H1 (cell line): ENCODE measurements at regions not wholly inside any gene's neighbourhood (a gene's known extent, or its start where the extent isn't known, plus 50 kb on each side); places are given as distances from the start of the nearest gene placed in this dataset.

Experiments
- CTCF ChIA-PET: fragments of 300-600 bp; sonication (Branson Sonifier 250); formaldehyde crosslinking; loops from one replicate; lab custom pipeline; 2021; ENCODE audit not compliant: partially characterized antibody; lab: Charles Lee
- POLR2A ChIA-PET: fragments of 300-600 bp; sonication (Branson Sonifier 250); formaldehyde crosslinking; loops from one replicate; lab custom pipeline; 2021; ENCODE audit warnings: inconsistent platforms; ENCODE audit not compliant: partially characterized antibody; lab: Charles Lee
- DNase-seq, 2 experiments: peaks; one replicate each; pipeline versions ENCODE4 v3.0.0 to v3.0.0-alpha.2; 2010 to 2022; ENCODE audit warnings: low spot score in 2 of 2, low read depth in 1 of 2, mixed read lengths in 1 of 2
- FAIRE-seq: peaks from 2 replicates; lab custom pipeline; 2011; peaks lifted over from hg19 to GRCh38; lab: Jason Lieb, UNC
- H2AFZ ChIP-seq: 2 replicates; pipeline ENCODE4 v1.8.1; 2012; ENCODE audit warnings: low read length, inconsistent platforms
- H2AK5ac ChIP-seq: 2 replicates; pipeline ENCODE4 v1.6.1; 2013; ENCODE audit warnings: low read depth, low read length
- H2BK120ac ChIP-seq: replicated peaks from 2 replicates; pipeline ENCODE3; 2013; ENCODE audit warnings: low read depth, low read length, inconsistent platforms
- H2BK12ac ChIP-seq: 2 replicates; pipeline ENCODE4 v1.6.1; 2013; ENCODE audit warnings: low read depth, low read length
- H2BK15ac ChIP-seq: 2 replicates; pipeline ENCODE4 v1.6.1; 2013; ENCODE audit warnings: low read length
- H2BK20ac ChIP-seq: 2 replicates; pipeline ENCODE4 v1.6.1; 2013; ENCODE audit warnings: low read length
- H2BK5ac ChIP-seq: 2 replicates; pipeline ENCODE4 v1.6.1; 2013; ENCODE audit warnings: low read depth, low read length
- H3K14ac ChIP-seq: 2 replicates; pipeline ENCODE4 v1.6.1; 2013; ENCODE audit warnings: inconsistent platforms; ENCODE audit not compliant: insufficient read length
- H3K18ac ChIP-seq: 2 replicates; pipeline ENCODE4 v1.6.1; 2013; ENCODE audit warnings: low read length; ENCODE audit errors: extremely low read depth
- H3K23ac ChIP-seq: 2 replicates; pipeline ENCODE4 v1.6.1; 2013; ENCODE audit warnings: inconsistent platforms; ENCODE audit not compliant: insufficient read length
- H3K23me2 ChIP-seq: 2 replicates; pipeline ENCODE4 v1.6.1; 2013; ENCODE audit warnings: low read depth, low read length
- H3K27ac ChIP-seq: 2 replicates; pipeline ENCODE4 v1.6.1; 2011; ENCODE audit warnings: low read depth, low read length, inconsistent platforms
- H3K27me3 ChIP-seq, 4 experiments: replicated peaks in 1 of 4; 1 replicate in 1 of 4; 2 replicates in 3 of 4; pipeline versions ENCODE4 v1.6.1 to v1.8.1; 2011 to 2013; ENCODE audit warnings: low read length in 3 of 4, mild to moderate bottlenecking in 3 of 4, inconsistent platforms in 2 of 4, mixed read lengths in 2 of 4, moderate library complexity in 1 of 4; ENCODE audit not compliant: control insufficient read depth in 3 of 4, insufficient read depth in 3 of 4; ENCODE audit errors: extremely low read depth in 1 of 4
- H3K36me3 ChIP-seq, 4 experiments: 2 replicates each; pipeline versions ENCODE4 v1.6.1 to v1.8.1; 2011 to 2013; ENCODE audit warnings: mild to moderate bottlenecking in 4 of 4, low read length in 3 of 4, moderate library complexity in 2 of 4, control low read depth in 1 of 4, inconsistent platforms in 1 of 4; ENCODE audit not compliant: insufficient read depth in 4 of 4, control insufficient read depth in 2 of 4
- H3K4ac ChIP-seq: replicated peaks from 2 replicates; pipeline ENCODE3; 2013; ENCODE audit warnings: low read length, low read depth, mixed read lengths, inconsistent platforms; ENCODE audit not compliant: insufficient read length
- H3K4me1 ChIP-seq, 4 experiments: replicated peaks in 1 of 4; 1 replicate in 1 of 4; 2 replicates in 3 of 4; pipeline versions ENCODE4 v1.6.1 to v1.8.1; 2011 to 2013; ENCODE audit warnings: low read length in 3 of 4, inconsistent platforms in 2 of 4, mixed read lengths in 1 of 4; ENCODE audit not compliant: insufficient read depth in 4 of 4, control insufficient read depth in 3 of 4
- H3K4me2 ChIP-seq, 2 experiments: 2 replicates each; pipeline versions ENCODE4 v1.6.1 to v1.8.1; 2011 to 2013; ENCODE audit warnings: low read depth in 2 of 2, low read length in 2 of 2, control low read depth in 1 of 2, inconsistent platforms in 1 of 2, mild to moderate bottlenecking in 1 of 2; ENCODE audit not compliant: insufficient read depth in 1 of 2
- H3K4me3 ChIP-seq, 4 experiments: fragments of 200-600, 300-600 bp in 1 of 4; sonication (generic), shearing (Covaris generic), sonication (Bioruptor Twin) in 1 of 4; 2 replicates each; pipeline versions ENCODE4 v1.5.1 to v1.8.1; 2011 to 2016; ENCODE audit warnings: low read length in 4 of 4, low read depth in 3 of 4, control low read depth in 2 of 4, inconsistent platforms in 2 of 4, mild to moderate bottlenecking in 2 of 4, mixed read lengths in 1 of 4, moderate library complexity in 1 of 4; ENCODE audit not compliant: insufficient read depth in 2 of 4; ENCODE audit errors: extremely low read depth in 1 of 4
- H3K56ac ChIP-seq: replicated peaks from 2 replicates; pipeline ENCODE3; 2013; ENCODE audit warnings: low read depth, mild to moderate bottlenecking, mixed read lengths, low read length, inconsistent platforms; ENCODE audit not compliant: insufficient read length
- H3K79me1 ChIP-seq: 2 replicates; pipeline ENCODE4 v1.6.1; 2013; ENCODE audit warnings: low read depth, low read length, control low read depth
- H3K79me2 ChIP-seq, 2 experiments: 2 replicates each; pipeline versions ENCODE4 v1.6.1 to v1.8.1; 2012 to 2013; ENCODE audit warnings: low read length in 2 of 2, mild to moderate bottlenecking in 2 of 2, inconsistent platforms in 1 of 2; ENCODE audit not compliant: insufficient read depth in 2 of 2, control insufficient read depth in 1 of 2
- H3K9ac ChIP-seq, 4 experiments: replicated peaks in 1 of 4; 1 replicate in 1 of 4; 2 replicates in 3 of 4; pipeline versions ENCODE4 v1.6.1 to v1.8.1; 2011 to 2013; ENCODE audit warnings: low read depth in 3 of 4, low read length in 3 of 4, control low read depth in 2 of 4, mild to moderate bottlenecking in 2 of 4, moderate library complexity in 2 of 4, inconsistent platforms in 1 of 4; ENCODE audit errors: extremely low read depth in 1 of 4
- H3K9me3 ChIP-seq, 2 experiments: 2 replicates each; pipeline versions ENCODE4 v1.6.1 to v1.8.1; 2012 to 2013; ENCODE audit warnings: mild to moderate bottlenecking in 2 of 2, moderate library complexity in 2 of 2, control low read depth in 1 of 2, inconsistent platforms in 1 of 2, low read depth in 1 of 2, low read length in 1 of 2, mixed read lengths in 1 of 2; ENCODE audit not compliant: insufficient read depth in 2 of 2
- H4K20me1 ChIP-seq, 2 experiments: replicated peaks in 1 of 2; 2 replicates each; pipeline versions ENCODE3 to v1.8.1; 2011 to 2013; ENCODE audit warnings: inconsistent platforms in 2 of 2, low read length in 2 of 2, mild to moderate bottlenecking in 1 of 2; ENCODE audit not compliant: insufficient read depth in 2 of 2, control insufficient read depth in 1 of 2
- H4K5ac ChIP-seq: 2 replicates; pipeline ENCODE4 v1.6.1; 2013; ENCODE audit warnings: low read length, low read depth, mixed read lengths, inconsistent platforms; ENCODE audit not compliant: insufficient read length
- H4K8ac ChIP-seq: 2 replicates; pipeline ENCODE4 v1.8.0; 2013; ENCODE audit warnings: mild to moderate bottlenecking, moderate library complexity, low read length, inconsistent platforms; ENCODE audit not compliant: insufficient read depth; ENCODE audit errors: extremely low read depth
- H4K91ac ChIP-seq: replicated peaks from 2 replicates; pipeline ENCODE3; 2013; ENCODE audit warnings: low read length, mixed read lengths, inconsistent platforms; ENCODE audit not compliant: insufficient read length
- MAFK ChIP-seq: IDR thresholded peaks from 2 replicates; pipeline ENCODE4 v1.6.1; 2012; ENCODE audit warnings: low read depth, mild to moderate bottlenecking, improper control_type of control experiment, low read length
- NANOG ChIP-seq: IDR thresholded peaks from 2 replicates; pipeline ENCODE4 v1.6.1; 2011; ENCODE audit warnings: low read length, low read depth, mild to moderate bottlenecking, inconsistent platforms; ENCODE audit not compliant: insufficient read depth, poor library complexity, severe bottlenecking
- POLR2AphosphoS5 ChIP-seq: IDR thresholded peaks from 2 replicates; pipeline ENCODE4 v1.6.1; 2011; ENCODE audit warnings: low read depth, low read length
- RFX5 ChIP-seq: IDR thresholded peaks from 2 replicates; pipeline ENCODE4 v1.6.1; 2011; ENCODE audit warnings: low read depth, low read length, improper control_type of control experiment, borderline replicate concordance
- SIX5 ChIP-seq: IDR thresholded peaks from 2 replicates; pipeline ENCODE4 v1.6.1; 2011; ENCODE audit warnings: mild to moderate bottlenecking, low read depth, low read length
- SP1 ChIP-seq: IDR thresholded peaks from 2 replicates; pipeline ENCODE4 v1.6.1; 2011; ENCODE audit warnings: low read depth, low read length
- SP4 ChIP-seq: IDR thresholded peaks from 2 replicates; pipeline ENCODE4 v1.6.1; 2012; ENCODE audit warnings: low read length, inconsistent platforms
- TAF7 ChIP-seq: optimal IDR thresholded peaks from 2 replicates; pipeline ENCODE3; 2011; ENCODE audit warnings: low read depth, mild to moderate bottlenecking, inconsistent platforms, low read length, moderate library complexity, borderline replicate concordance
- ZNF274 ChIP-seq: IDR thresholded peaks from 2 replicates; pipeline ENCODE4 v1.7.0; 2012; ENCODE audit warnings: low read length, borderline replicate concordance; ENCODE audit errors: extremely low read depth
- WGBS, 2 experiments: shearing (Covaris generic) in 1 of 2; methylation state at CpG; one replicate each; pipeline versions ENCODE4 v1.1.6 to v1.1.7; 2013 to 2015; ENCODE audit warnings: low lambda C conversion rate in 2 of 2, mixed read lengths in 2 of 2, inconsistent platforms in 1 of 2, low coverage in 1 of 2, missing lambda C conversion rate in 1 of 2; ENCODE audit not compliant: insufficient replicate concordance in 2 of 2, insufficient coverage in 1 of 2, insufficient read length in 1 of 2; ENCODE audit errors: extremely low coverage in 1 of 2, missing lambda C conversion rate in 1 of 2; 5-methylcytosine and 5-hydroxymethylcytosine counted together

DNA sequence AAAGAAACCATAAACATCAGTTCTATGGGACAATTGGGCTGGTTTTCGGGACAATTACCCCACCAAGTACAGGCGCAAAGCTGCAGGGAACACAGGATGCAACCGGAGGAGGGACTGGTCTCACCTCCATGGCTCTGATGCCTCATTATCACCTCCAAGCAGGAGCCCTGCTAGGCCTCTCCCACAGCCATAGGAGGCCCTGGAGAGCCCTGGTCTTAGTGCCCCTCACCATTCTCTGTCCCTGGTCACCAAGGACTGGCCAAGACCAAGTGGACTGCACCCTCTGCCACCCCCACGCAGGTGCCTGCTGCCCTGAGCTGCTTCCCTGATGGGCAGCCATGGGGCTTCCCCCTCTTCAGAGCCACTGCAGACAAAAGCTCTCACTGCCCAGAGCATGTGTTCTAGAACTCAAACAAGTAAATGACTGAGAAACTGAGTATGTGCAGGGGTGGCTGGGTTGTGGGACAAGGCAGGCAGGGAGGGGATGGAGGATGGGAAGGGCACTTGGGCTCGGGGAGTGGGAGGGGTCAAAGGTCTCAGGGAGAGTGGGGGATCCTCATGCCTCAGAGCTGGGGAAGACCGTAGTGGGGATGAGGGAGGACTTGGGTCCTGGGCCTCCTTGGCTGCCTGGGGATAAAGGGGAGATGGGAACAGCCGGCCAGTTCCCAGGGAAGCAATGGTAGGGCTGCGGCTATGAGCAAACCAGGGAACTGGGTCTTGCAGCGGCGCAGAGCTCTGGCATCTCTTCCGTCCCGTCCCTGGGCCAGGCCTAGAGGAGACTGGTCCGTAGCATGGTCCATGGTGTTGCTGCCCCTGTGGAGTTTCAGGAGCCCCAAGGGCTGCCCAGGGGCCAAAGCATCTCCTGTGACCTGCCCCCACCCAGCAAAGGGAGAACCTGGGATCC lies 435.1 kb downstream of the PREX1 start:
- Histone ChIP-seq H4K5ac (no peak overlapping the region), H3K27me3 (no peaks in the 10 kb centered on the region), H2BK15ac (no peak overlapping the region; the same call in 1 of the 2 replicates), H3K4me1 (peaks cover 0 to 2% (median 0%) of the 10 kb centered on the region in 4 experiments; a peak in 2 of 7 replicates), H2BK5ac (no peak overlapping the region), H2BK120ac (no peak overlapping the region), H4K20me1 (no peaks in the 10 kb centered on the region), H2BK20ac (no peak overlapping the region), H2BK12ac (no peak overlapping the region), H3K9me3 (peaks cover 7 to 8% of the 10 kb centered on the region in 2 experiments; a peak in 2 of 4 replicates), H2AK5ac (no peak overlapping the region), H3K56ac (no peak overlapping the region), H3K4me2 (no peak overlapping the region), H3K36me3 (no peaks in the 10 kb centered on the region), H3K23me2 (no peaks in the 10 kb centered on the region), H3K27ac (no peak overlapping the region), H3K23ac (no peak overlapping the region), H2AFZ (no peak overlapping the region), H3K79me1 (no peaks in the 10 kb centered on the region), H3K18ac (no peak overlapping the region), H4K91ac (no peak overlapping the region), H3K14ac (no peak overlapping the region), H3K9ac (no peak overlapping the region), H3K4me3 (no peak overlapping the region), H3K79me2 (no peaks in the 10 kb centered on the region), H4K8ac (no peak overlapping the region), H3K4ac (no peak overlapping the region)
- ChIA-PET CTCF (interaction anchor here (0.9 to 1.4 kb wide), 2 partner anchors 11 to 101 kb away, joined by 3 to 5 read pairs; no protein-coding TSS in a partner anchor), POLR2A (no interaction called here)
- no peak for DNase-seq
- no peak for TF ChIP-seq MAFK
- no peak for TF ChIP-seq POLR2AphosphoS5
- no peak for TF ChIP-seq NANOG
- no peak for TF ChIP-seq SP1
- TF ChIP-seq SIX5 = no peak
- no peak for TF ChIP-seq TAF7
- no peak for TF ChIP-seq RFX5
- TF ChIP-seq ZNF274 = no peak
- no peak for TF ChIP-seq SP4
- 85% methylated on average over 12 of the region's 13 CpGs; no CpG with 5 or more reads in 1 of the 2 experiments for WGBS, 2 experiments
- no peak for FAIRE-seq
